Adrenal gland (tissue), 9 donors: ENCODE measurements at regions not wholly inside any gene's neighbourhood (a gene's known extent, or its start where the extent isn't known, plus 50 kb on each side); places are given as distances from the start of the nearest gene placed in this dataset.
A peak's percentile ranks its signal among the peaks of the same experiment; 100 is the strongest.

Experiments used
- DNase-seq, 7 donors: peaks; one replicate each; pipeline ENCODE4 v3.0.0-alpha.2; 2019 to 2020
- H3K27ac ChIP-seq, 5 donors: fragments of 200-600 bp; sonication (generic) in 4 of 5; 1 replicate in 3 of 5; 2 replicates in 2 of 5; pipeline versions ENCODE4 v1.5.1 to v1.8.0; 2016 to 2020; ENCODE audit warnings: mild to moderate bottlenecking in 1 of 5
- H3K27me3 ChIP-seq: fragments of 200-600 bp; 2 replicates; pipeline ENCODE4 v1.8.0; 2021
- H3K36me3 ChIP-seq, 2 donors: fragments of 200-600 bp; replicated peaks in 1 of 2; 1 replicate in 1 of 2; 2 replicates in 1 of 2; pipeline versions ENCODE4 v1.5.1 to v1.8.0; 2018 to 2022
- H3K4me1 ChIP-seq, 2 donors: fragments of 200-600 bp; replicated peaks in 1 of 2; 1 replicate in 1 of 2; 2 replicates in 1 of 2; pipeline versions ENCODE4 v1.5.1 to v1.8.0; 2018 to 2021
- H3K4me3 ChIP-seq, 4 donors: fragments of 200-600 bp; sonication (generic) in 3 of 4; one replicate each; pipeline ENCODE4 v1.5.1; 2016 to 2018
- H3K9me3 ChIP-seq, 3 donors: fragments of 200-600 bp; sonication (generic) in 1 of 3; replicated peaks in 1 of 3; 1 replicate in 2 of 3; 2 replicates in 1 of 3; pipeline versions ENCODE4 v1.5.1 to v1.8.0; 2016 to 2021
- POLR2A ChIP-seq, 2 donors: fragments of 450-650 bp; IDR thresholded peaks; one replicate each; pipeline ENCODE4 v1.6.1; 2017; ENCODE audit warnings: antibody characterized with exemption in 2 of 2, mild to moderate bottlenecking in 2 of 2, moderate library complexity in 1 of 2
- WGBS, 4 donors: extraction: QIAGEN DNeasy Blood & Tissue Kit in 2 of 4; methylation state at CpG; one replicate each; pipeline versions ENCODE4 v1.1.5 to v1.1.7; 2013 to 2017; 5-methylcytosine and 5-hydroxymethylcytosine counted together
- intact Hi-C, 2 donors: fragments of 100-400 bp; cut with DNase I; formaldehyde crosslinking; loops; one replicate each; pipeline versions ENCODE4 v1.14.1 to v1.15.0; 2022 to 2023
- TF ChIP-seq, protein P1 (sequence below), 6 experiments: fragments of 450-650 bp in 4 of 6; fragments of 200-600 bp in 2 of 6; sonication (generic) in 1 of 6; IDR thresholded peaks; 1 replicate in 5 of 6; 2 replicates in 1 of 6; pipeline versions ENCODE4 v1.5.1 to v1.8.0; 2016 to 2021; ENCODE audit warnings: antibody characterized with exemption in 6 of 6, mild to moderate bottlenecking in 2 of 6, moderate library complexity in 1 of 6
- donor health status: healthy with polysubstance abuse.
- donor health status: Bipolar disorder and iron deficiency.
- donor health status: DM: yes; HTN: yes; CAD: no.
- donor health status: DM: no; HTN: no; CAD: no.
- donor health status: DM: no; HTN: no; CAD: no.

DNA sequence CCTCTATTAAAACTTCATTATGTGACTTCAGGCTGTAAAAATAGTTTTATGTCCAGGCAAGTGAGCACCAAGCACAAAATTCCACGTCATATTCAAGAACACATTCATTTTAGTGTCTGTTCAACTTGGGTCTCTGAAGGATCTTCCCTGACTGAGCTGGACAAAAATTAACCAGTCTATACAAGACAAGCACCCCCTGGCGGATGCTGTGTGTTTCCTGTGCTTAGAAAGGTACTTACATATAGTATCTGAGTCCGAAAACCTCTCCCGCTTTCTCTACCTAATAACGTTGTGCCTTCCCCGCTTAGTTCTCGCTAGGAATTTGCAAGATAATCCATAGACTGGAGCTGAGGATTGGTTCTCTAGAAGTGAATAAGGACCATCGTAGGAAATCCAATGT lies 2214.5 kb upstream of the TENM3 start:
- peak in 4 of 7 donors; percentile 8 to 60 (median 20) for DNase-seq
- Histone ChIP-seq H3K27me3 (no peaks in the 10 kb centered on the region), H3K36me3 (no peaks in the 10 kb centered on the region), H3K27ac (no peak overlapping the region), H3K4me3 (no peak overlapping the region), H3K4me1 (no peaks in the 10 kb centered on the region), H3K9me3 (no peaks in the 10 kb centered on the region)
- WGBS, 4 donors = 73 to 83% (median 75%) methylated on average over 8 of the region's 8 CpGs
- intact Hi-C loops = no loop called here
- no peak for TF ChIP-seq POLR2A (IDR thresholded peaks at IDR 0.05)
- TF ChIP-seq, protein P1, sequence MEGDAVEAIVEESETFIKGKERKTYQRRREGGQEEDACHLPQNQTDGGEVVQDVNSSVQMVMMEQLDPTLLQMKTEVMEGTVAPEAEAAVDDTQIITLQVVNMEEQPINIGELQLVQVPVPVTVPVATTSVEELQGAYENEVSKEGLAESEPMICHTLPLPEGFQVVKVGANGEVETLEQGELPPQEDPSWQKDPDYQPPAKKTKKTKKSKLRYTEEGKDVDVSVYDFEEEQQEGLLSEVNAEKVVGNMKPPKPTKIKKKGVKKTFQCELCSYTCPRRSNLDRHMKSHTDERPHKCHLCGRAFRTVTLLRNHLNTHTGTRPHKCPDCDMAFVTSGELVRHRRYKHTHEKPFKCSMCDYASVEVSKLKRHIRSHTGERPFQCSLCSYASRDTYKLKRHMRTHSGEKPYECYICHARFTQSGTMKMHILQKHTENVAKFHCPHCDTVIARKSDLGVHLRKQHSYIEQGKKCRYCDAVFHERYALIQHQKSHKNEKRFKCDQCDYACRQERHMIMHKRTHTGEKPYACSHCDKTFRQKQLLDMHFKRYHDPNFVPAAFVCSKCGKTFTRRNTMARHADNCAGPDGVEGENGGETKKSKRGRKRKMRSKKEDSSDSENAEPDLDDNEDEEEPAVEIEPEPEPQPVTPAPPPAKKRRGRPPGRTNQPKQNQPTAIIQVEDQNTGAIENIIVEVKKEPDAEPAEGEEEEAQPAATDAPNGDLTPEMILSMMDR (IDR thresholded peaks at IDR 0.05) = no peak

DNA sequence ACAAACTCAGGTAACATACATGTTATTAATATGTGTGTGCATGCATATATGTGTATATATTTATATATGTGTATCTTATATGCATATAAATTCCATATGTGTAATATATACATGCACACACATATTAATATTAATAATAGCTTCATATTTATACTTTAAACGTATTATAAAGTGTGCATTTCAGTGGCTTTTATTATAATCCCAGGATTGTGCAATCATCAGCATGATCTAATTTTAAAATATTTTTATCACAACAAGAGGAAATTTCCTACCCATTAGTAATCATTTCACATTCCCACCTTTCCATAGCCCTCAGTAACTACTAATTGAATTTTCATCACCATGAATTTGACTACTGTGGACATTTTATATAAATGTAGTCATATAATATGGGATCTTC lies 2211.9 kb upstream of the TENM3 start:
- Histone ChIP-seq H3K27me3 (no peaks in the 10 kb centered on the region), H3K9me3 (no peaks in the 10 kb centered on the region), H3K4me3 (no peak overlapping the region), H3K36me3 (no peaks in the 10 kb centered on the region), H3K27ac (no peak overlapping the region), H3K4me1 (no peaks in the 10 kb centered on the region)
- intact Hi-C loops = no loop called here
- TF ChIP-seq, protein P1 (IDR thresholded peaks at IDR 0.05) = no peak
- no peak for TF ChIP-seq POLR2A (IDR thresholded peaks at IDR 0.05)
- DNase-seq = no peak
- WGBS, 4 donors = 70 to 81% (median 79%) methylated on average over 1 of the region's 1 CpG

DNA sequence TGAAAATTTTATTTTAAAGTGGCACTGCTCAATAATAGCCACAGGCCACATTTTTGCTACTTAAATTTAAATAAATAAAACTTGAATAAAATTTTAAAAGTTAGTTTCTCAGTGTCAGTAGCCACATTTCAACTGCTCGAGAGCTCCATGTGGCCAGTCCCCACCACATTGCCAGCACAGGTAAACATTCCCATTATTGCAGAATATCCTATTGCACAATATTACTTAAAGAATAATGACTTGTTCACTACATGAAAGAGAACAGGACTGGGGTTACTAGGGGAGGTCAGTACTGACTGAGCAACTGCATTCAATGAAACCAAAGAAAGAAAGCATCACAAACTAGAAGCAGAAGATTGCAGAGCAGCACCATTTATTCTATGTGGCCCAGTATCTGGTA lies 2201.6 kb upstream of the TENM3 start:
- no peak overlapping the region for H3K4me3 ChIP-seq
- no peak overlapping the region for H3K27ac ChIP-seq
- no peak for TF ChIP-seq POLR2A (IDR thresholded peaks at IDR 0.05)
- TF ChIP-seq, protein P1 (IDR thresholded peaks at IDR 0.05) = no peak
- no peak for DNase-seq
- 76 to 93% (median 90%) methylated on average over 1 of the region's 1 CpG for WGBS, 4 donors
- H3K9me3 ChIP-seq = no peaks in the 10 kb centered on the region
- no peaks in the 10 kb centered on the region for H3K4me1 ChIP-seq
- H3K36me3 ChIP-seq = no peaks in the 10 kb centered on the region
- no peaks in the 10 kb centered on the region for H3K27me3 ChIP-seq
- intact Hi-C loops = no loop called here

DNA sequence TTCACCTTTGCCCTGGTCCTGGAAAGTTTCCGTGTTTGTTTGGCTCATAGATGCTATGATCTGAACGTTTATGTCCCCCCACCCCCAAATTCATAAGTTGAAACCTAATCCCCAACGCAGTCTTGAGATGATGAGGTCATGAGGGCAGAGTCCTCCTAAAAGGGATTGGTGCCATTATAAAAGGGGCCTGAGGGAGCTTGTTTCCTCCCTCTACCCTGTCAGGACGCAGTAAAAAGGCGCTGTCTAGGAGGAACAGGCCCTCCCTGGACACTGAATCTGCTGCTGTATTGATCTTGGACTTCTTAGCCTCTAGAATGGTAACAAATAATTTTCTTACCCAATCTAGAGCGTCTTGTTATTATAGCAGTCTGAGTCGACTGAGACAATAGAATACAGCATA lies 2190.6 kb upstream of the TENM3 start:
- no peak for TF ChIP-seq POLR2A (IDR thresholded peaks at IDR 0.05)
- TF ChIP-seq, protein P1 (IDR thresholded peaks at IDR 0.05) = no peak
- Histone ChIP-seq H3K4me1 (peaks cover 0 to 7% of the 10 kb centered on the region in 2 donors), H3K27me3 (no peaks in the 10 kb centered on the region), H3K4me3 (no peak overlapping the region), H3K9me3 (no peaks in the 10 kb centered on the region), H3K36me3 (no peaks in the 10 kb centered on the region), H3K27ac (no peak overlapping the region)
- DNase-seq = no peak
- 64 to 74% (median 65%) methylated on average over 7 of the region's 7 CpGs for WGBS, 4 donors
- intact Hi-C loops = no loop called here
